PFSK-1 (cell line): ENCODE measurements at regions not wholly inside any gene's neighbourhood (a gene's known extent, or its start where the extent isn't known, plus 50 kb on each side); places are given as distances from the start of the nearest gene placed in this dataset.

Source experiments
- FOXP2 ChIP-seq: optimal IDR thresholded peaks from 2 replicates; pipeline ENCODE3; 2011; ENCODE audit warnings: borderline replicate concordance, control low read depth, inconsistent platforms; ENCODE audit not compliant: insufficient read depth; ENCODE audit errors: extremely low read length, extremely low read depth
- POLR2AphosphoS5 ChIP-seq: IDR thresholded peaks from 2 replicates; pipeline ENCODE4 v1.6.1; 2012; ENCODE audit warnings: low read depth, mild to moderate bottlenecking, control low read depth, low read length, moderate library complexity
- REST ChIP-seq, 2 experiments: IDR thresholded peaks; 2 replicates each; pipeline versions ENCODE4 v1.6.1 to v1.8.0; 2011 to 2012; ENCODE audit warnings: low read depth in 2 of 2, low read length in 2 of 2, control low read depth in 1 of 2, inconsistent platforms in 1 of 2, mild to moderate bottlenecking in 1 of 2, moderate library complexity in 1 of 2; ENCODE audit not compliant: insufficient read depth in 1 of 2
- SIN3A ChIP-seq: IDR thresholded peaks from 2 replicates; pipeline ENCODE4 v1.6.1; 2012; ENCODE audit warnings: mild to moderate bottlenecking, low read length, moderate library complexity, borderline replicate concordance; ENCODE audit not compliant: insufficient read depth
- TAF1 ChIP-seq: IDR thresholded peaks from 2 replicates; pipeline ENCODE4 v1.6.1; 2012; ENCODE audit warnings: low read length, control low read depth, borderline replicate concordance; ENCODE audit not compliant: insufficient read depth

DNA sequence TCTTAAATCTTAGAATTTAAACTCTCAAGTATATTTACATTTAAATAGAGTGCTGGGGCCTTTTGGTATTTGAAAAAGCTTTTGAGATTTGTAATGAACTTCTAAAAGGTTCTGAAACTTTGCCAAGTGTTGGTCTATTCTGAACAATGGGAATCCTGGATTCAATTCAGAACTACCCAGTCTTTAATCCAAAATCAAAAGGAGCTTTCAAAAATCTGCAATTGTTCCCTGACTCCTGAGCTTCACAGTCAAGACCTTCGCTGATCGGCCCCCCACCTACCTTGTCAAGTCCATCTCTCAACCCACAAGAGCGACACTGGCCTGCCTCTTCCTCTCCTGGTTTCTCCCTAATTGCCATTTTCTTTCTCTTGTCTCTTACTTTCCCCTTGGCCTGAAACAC is 666.1 kb upstream of the BOD1L1 start:
- TF ChIP-seq POLR2AphosphoS5 (no peak), TAF1 (no peak), REST (IDR thresholded peaks at IDR 0.05; ENCODE audit: insufficient read depth in 1 of 2, low read depth in 2 of 2, low read length in 2 of 2) (no peak), SIN3A (no peak), FOXP2 (no peak)
